K562 (cell line): ENCODE measurements at regions not wholly inside any gene's neighbourhood (a gene's known extent, or its start where the extent isn't known, plus 50 kb on each side); places are given as distances from the start of the nearest gene placed in this dataset.

Experiments used
- ATAC-seq: fragments of 200-7000 bp; cut with Tn5 transposase; 3 replicates; pipeline ENCODE4 v1.9.1; 2020; ENCODE audit warnings: moderate library complexity
- BruUV-seq: library from RNA; stranded (reverse); fragments of 400-500 nt; replicated peaks from 2 replicates; lab custom pipeline; 2021; lab: Mats Ljungman, UMichigan
- CTCF ChIA-PET: fragments of 300-600 bp; formaldehyde crosslinking; extraction: SDS; loops from one replicate; lab custom pipeline; 2021; ENCODE audit warnings: low intra/inter-chr PET ratio; lab: Yijun Ruan, JAX
- POLR2A ChIA-PET: fragments of 300-600, 350-650 bp; sonication (Branson Sonifier 250); formaldehyde crosslinking; extraction: SDS; loops from one replicate; lab custom pipeline; 2021; ENCODE audit warnings: antibody characterized with exemption, inconsistent platforms; lab: Yijun Ruan, JAX
- DNase-seq, 4 experiments: peaks; one replicate each; pipeline versions ENCODE4 v3.0.0 to v3.0.0-alpha.2; 2011 to 2018; ENCODE audit warnings: low spot score in 3 of 4, mixed read lengths in 3 of 4; ENCODE audit errors: extremely low read depth in 1 of 4
- FAIRE-seq: peaks from 2 replicates; lab custom pipeline; 2011; peaks lifted over from hg19 to GRCh38; lab: Jason Lieb, UNC
- H2AFZ ChIP-seq: 2 replicates; pipeline ENCODE4 v1.6.0; 2011; ENCODE audit warnings: low read depth, low read length, control low read depth, inconsistent platforms
- H3K27ac ChIP-seq: fragments of 200-600 bp; 3 replicates; pipeline ENCODE4 v1.8.0; 2011; ENCODE audit warnings: low read depth, mild to moderate bottlenecking, control low read depth, inconsistent platforms, low read length, moderate library complexity, mixed read lengths; ENCODE audit errors: extremely low read depth
- H3K27me3 ChIP-seq, 2 experiments: fragments of 300-600 bp in 1 of 2; 2 replicates in 1 of 2; 3 replicates in 1 of 2; pipeline versions ENCODE4 v1.6.0 to v1.8.0; 2011; ENCODE audit warnings: inconsistent platforms in 2 of 2, low read length in 2 of 2, mild to moderate bottlenecking in 1 of 2, mixed read lengths in 1 of 2, moderate library complexity in 1 of 2; ENCODE audit not compliant: control insufficient read depth in 2 of 2, insufficient read depth in 2 of 2
- H3K36me3 ChIP-seq: fragments of 300-600 bp; 3 replicates; pipeline ENCODE4 v1.8.0; 2011; ENCODE audit warnings: mild to moderate bottlenecking, low read length, inconsistent platforms; ENCODE audit not compliant: control insufficient read depth, insufficient read depth
- H3K4me1 ChIP-seq, 2 experiments: fragments of 200-600 bp in 1 of 2; replicated peaks in 1 of 2; 2 replicates in 1 of 2; 3 replicates in 1 of 2; pipeline versions ENCODE4 v1.5.1 to v1.8.0; 2011; ENCODE audit warnings: inconsistent platforms in 2 of 2, low read length in 2 of 2, mild to moderate bottlenecking in 1 of 2, mixed read lengths in 1 of 2, moderate library complexity in 1 of 2; ENCODE audit not compliant: control insufficient read depth in 2 of 2, insufficient read depth in 2 of 2
- H3K4me2 ChIP-seq: 2 replicates; pipeline ENCODE4 v1.6.1; 2011; ENCODE audit warnings: low read length, control low read depth, inconsistent platforms, mixed read lengths; ENCODE audit not compliant: insufficient read depth
- H3K4me3 ChIP-seq: fragments of 200-600 bp; sonication (generic), shearing (Covaris generic); 2 replicates; pipeline ENCODE4 v1.5.1; 2016; ENCODE audit warnings: control low read depth, inconsistent platforms
- H3K79me2 ChIP-seq: fragments of 200-600 bp; 3 replicates; pipeline ENCODE4 v1.8.0; 2011; ENCODE audit warnings: low read length, inconsistent platforms; ENCODE audit not compliant: control insufficient read depth, insufficient read depth
- H3K9ac ChIP-seq, 2 experiments: 2 replicates each; pipeline versions ENCODE4 v1.6.0 to v1.6.1; 2011; ENCODE audit warnings: low read depth in 2 of 2, low read length in 2 of 2, control low read depth in 1 of 2, inconsistent platforms in 1 of 2, mild to moderate bottlenecking in 1 of 2, mixed read lengths in 1 of 2; ENCODE audit not compliant: insufficient read depth in 1 of 2
- H3K9me1 ChIP-seq: one replicate; pipeline ENCODE4 v1.6.0; 2011; ENCODE audit warnings: inconsistent platforms, mild to moderate bottlenecking, low read length, moderate library complexity; ENCODE audit not compliant: control insufficient read depth, insufficient read depth
- H3K9me3 ChIP-seq: replicated peaks from 2 replicates; pipeline ENCODE4 v1.5.1; 2011; ENCODE audit warnings: low read depth, low read length, inconsistent platforms; ENCODE audit not compliant: control insufficient read depth, insufficient read depth
- H4K20me1 ChIP-seq: replicated peaks from 2 replicates; pipeline ENCODE4 v1.6.1; 2011; ENCODE audit warnings: low read length, inconsistent platforms, mixed read lengths; ENCODE audit not compliant: control insufficient read depth, insufficient read depth
- CEBPG ChIP-seq, 3 experiments: fragments of 200-800 bp in 1 of 3; sonication (Bioruptor generic) in 1 of 3; sonication (generic) in 1 of 3; formaldehyde crosslinking in 1 of 3; IDR thresholded peaks in 2 of 3; conservative IDR thresholded peaks in 1 of 3; 2 replicates each; pipeline versions ENCODE4 v1.6.1 to v1.8.0; 2016 to 2022; ENCODE audit warnings: missing compliant biosample characterization in 2 of 3, missing genetic modification characterization in 2 of 3, mild to moderate bottlenecking in 1 of 3, missing genetic modification reagents in 1 of 3
- ESRRA ChIP-seq: fragments of 450-650 bp; IDR thresholded peaks from 2 replicates; pipeline ENCODE4 v1.6.1; 2014; ENCODE audit warnings: low read depth, mild to moderate bottlenecking, moderate library complexity, borderline replicate concordance
- FOSL1 ChIP-seq: fragments of 200-800 bp; sonication (Bioruptor generic); conservative IDR thresholded peaks from 2 replicates; pipeline ENCODE4 v1.6.1; 2016; ENCODE audit warnings: missing genetic modification characterization, missing compliant biosample characterization
- GTF2A2 ChIP-seq: IDR thresholded peaks from 2 replicates; pipeline ENCODE4 v1.6.1; 2016; ENCODE audit warnings: mild to moderate bottlenecking, missing genetic modification characterization, missing compliant biosample characterization
- POLR2G ChIP-seq: fragments of 200-400 bp; formaldehyde crosslinking; IDR thresholded peaks from 2 replicates; pipeline ENCODE4 v1.6.1; 2017; ENCODE audit warnings: low read depth, mild to moderate bottlenecking, antibody characterized with exemption, low read length, moderate library complexity
- ZNF717 ChIP-seq: fragments of 250-450 bp; sonication (Bioruptor Pico); IDR thresholded peaks from 2 replicates; pipeline ENCODE4 v1.5.0; 2021
- WGBS: fragments of 100-300 bp; shearing (Covaris generic); methylation state at CpG from one replicate; pipeline ENCODE4 v1.1.6; 2016; ENCODE audit warnings: low coverage, mixed read lengths; ENCODE audit not compliant: insufficient coverage; ENCODE audit errors: missing lambda C conversion rate; 5-methylcytosine and 5-hydroxymethylcytosine counted together
- in situ Hi-C: fragments of 300-500 bp; cut with MboI; formaldehyde crosslinking; loops from 4 replicates; pipeline ENCODE4 v1.15.0; 2018; ENCODE audit warnings: inconsistent platforms, mixed read lengths
- intact Hi-C: fragments of 100-400 bp; cut with micrococcal nuclease; formaldehyde crosslinking; loops from 2 replicates; pipeline ENCODE4 v1.14.2; 2022

DNA sequence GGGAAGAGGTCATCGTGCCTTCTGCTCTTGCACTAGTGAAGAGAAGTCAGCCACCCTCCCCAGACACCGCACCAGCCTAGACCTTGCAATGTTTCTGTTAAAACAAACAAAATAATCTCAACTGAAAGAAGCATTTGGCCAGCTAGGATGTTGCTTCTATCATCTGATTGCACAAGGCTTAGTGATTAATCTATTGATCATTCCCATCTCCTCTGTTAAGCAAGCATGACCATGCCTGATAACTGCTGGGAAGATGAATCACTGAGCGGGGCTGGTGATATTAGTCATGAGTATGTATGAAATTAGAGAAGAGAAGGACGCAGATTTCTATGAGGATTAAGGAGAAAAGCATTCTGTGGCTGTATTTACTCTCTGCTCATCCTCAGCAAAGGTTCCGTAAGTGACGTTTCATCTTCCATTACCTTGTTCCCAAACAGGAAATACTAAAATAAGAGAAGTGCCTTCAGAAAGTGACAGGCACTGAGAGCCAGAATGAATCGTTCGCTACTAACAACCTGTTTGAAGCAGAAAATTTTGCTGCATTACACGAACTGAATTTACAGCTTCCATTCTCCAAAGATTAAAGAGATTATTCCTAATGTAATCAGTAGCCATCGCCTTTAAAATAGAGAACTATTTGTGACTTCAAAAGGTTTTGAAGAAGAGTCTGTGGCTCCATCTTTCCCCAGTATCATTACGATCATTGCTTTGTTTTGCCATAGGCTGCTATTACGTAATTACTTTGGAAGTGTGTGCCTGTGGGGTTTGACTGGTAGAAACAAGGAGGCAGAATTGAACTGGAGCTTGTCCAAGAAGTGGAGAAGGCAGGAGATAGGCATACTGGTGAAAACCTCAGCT is 219.1 kb downstream of the MED10 start:
- Histone ChIP-seq H4K20me1 (no peaks in the 10 kb centered on the region), H3K9ac (no peak overlapping the region), H3K27ac (no peak overlapping the region), H2AFZ (no peak overlapping the region), H3K9me1 (no peaks in the 10 kb centered on the region), H3K9me3 (no peaks in the 10 kb centered on the region), H3K27me3 (no peaks in the 10 kb centered on the region), H3K36me3 (no peaks in the 10 kb centered on the region), H3K4me1 (no peaks in the 10 kb centered on the region), H3K4me2 (no peak overlapping the region), H3K79me2 (no peaks in the 10 kb centered on the region), H3K4me3 (no peak overlapping the region)
- under 1% methylated on average over 12 of the region's 12 CpGs for WGBS
- in situ Hi-C loops, result no loop called here
- intact Hi-C loops, result no loop called here
- no peak for FAIRE-seq
- ChIA-PET CTCF (no interaction called here), POLR2A (no interaction called here)
- DNase-seq, result no peak
- BruUV-seq, result no TSS peak
- ATAC-seq, result no peak; the same call in 2 of the 3 replicates
- TF ChIP-seq CEBPG (CRISPR knock-in tag; IDR thresholded peaks at IDR 0.05), result no peak
- TF ChIP-seq CEBPG (tag; conservative IDR thresholded peaks at IDR 0.05 in 1 of 2, IDR thresholded peaks at IDR 0.05 in 1 of 2), result peak in 1 of 2 experiments; percentile 17; a peak in 1 of 4 replicates
- no peak for TF ChIP-seq ESRRA
- no peak for TF ChIP-seq ZNF717
- peak; percentile 41; the same call in 1 of the 2 replicates for TF ChIP-seq FOSL1 (tag)
- TF ChIP-seq POLR2G, result no peak
- TF ChIP-seq GTF2A2, result no peak
